K562 (cell line): ENCODE measurements at regions not wholly inside any gene's neighbourhood (a gene's known extent, or its start where the extent isn't known, plus 50 kb on each side); places are given as distances from the start of the nearest gene placed in this dataset.

Source experiments
- ATAC-seq: fragments of 200-7000 bp; cut with Tn5 transposase; 3 replicates; pipeline ENCODE4 v1.9.1; 2020; ENCODE audit warnings: moderate library complexity
- BruUV-seq: library from RNA; stranded (reverse); fragments of 400-500 nt; replicated peaks from 2 replicates; lab custom pipeline; 2021; lab: Mats Ljungman, UMichigan
- CTCF ChIA-PET: fragments of 300-600 bp; formaldehyde crosslinking; extraction: SDS; loops from one replicate; lab custom pipeline; 2021; ENCODE audit warnings: low intra/inter-chr PET ratio; lab: Yijun Ruan, JAX
- POLR2A ChIA-PET: fragments of 300-600, 350-650 bp; sonication (Branson Sonifier 250); formaldehyde crosslinking; extraction: SDS; loops from one replicate; lab custom pipeline; 2021; ENCODE audit warnings: antibody characterized with exemption, inconsistent platforms; lab: Yijun Ruan, JAX
- DNase-seq, 4 experiments: peaks; one replicate each; pipeline versions ENCODE4 v3.0.0 to v3.0.0-alpha.2; 2011 to 2018; ENCODE audit warnings: low spot score in 3 of 4, mixed read lengths in 3 of 4; ENCODE audit errors: extremely low read depth in 1 of 4
- FAIRE-seq: peaks from 2 replicates; lab custom pipeline; 2011; peaks lifted over from hg19 to GRCh38; lab: Jason Lieb, UNC
- H2AFZ ChIP-seq: 2 replicates; pipeline ENCODE4 v1.6.0; 2011; ENCODE audit warnings: low read depth, low read length, control low read depth, inconsistent platforms
- H3K27ac ChIP-seq: fragments of 200-600 bp; 3 replicates; pipeline ENCODE4 v1.8.0; 2011; ENCODE audit warnings: low read depth, mild to moderate bottlenecking, control low read depth, inconsistent platforms, low read length, moderate library complexity, mixed read lengths; ENCODE audit errors: extremely low read depth
- H3K27me3 ChIP-seq, 2 experiments: fragments of 300-600 bp in 1 of 2; 2 replicates in 1 of 2; 3 replicates in 1 of 2; pipeline versions ENCODE4 v1.6.0 to v1.8.0; 2011; ENCODE audit warnings: inconsistent platforms in 2 of 2, low read length in 2 of 2, mild to moderate bottlenecking in 1 of 2, mixed read lengths in 1 of 2, moderate library complexity in 1 of 2; ENCODE audit not compliant: control insufficient read depth in 2 of 2, insufficient read depth in 2 of 2
- H3K36me3 ChIP-seq: fragments of 300-600 bp; 3 replicates; pipeline ENCODE4 v1.8.0; 2011; ENCODE audit warnings: mild to moderate bottlenecking, low read length, inconsistent platforms; ENCODE audit not compliant: control insufficient read depth, insufficient read depth
- H3K4me1 ChIP-seq, 2 experiments: fragments of 200-600 bp in 1 of 2; replicated peaks in 1 of 2; 2 replicates in 1 of 2; 3 replicates in 1 of 2; pipeline versions ENCODE4 v1.5.1 to v1.8.0; 2011; ENCODE audit warnings: inconsistent platforms in 2 of 2, low read length in 2 of 2, mild to moderate bottlenecking in 1 of 2, mixed read lengths in 1 of 2, moderate library complexity in 1 of 2; ENCODE audit not compliant: control insufficient read depth in 2 of 2, insufficient read depth in 2 of 2
- H3K4me2 ChIP-seq: 2 replicates; pipeline ENCODE4 v1.6.1; 2011; ENCODE audit warnings: low read length, control low read depth, inconsistent platforms, mixed read lengths; ENCODE audit not compliant: insufficient read depth
- H3K4me3 ChIP-seq: fragments of 200-600 bp; sonication (generic), shearing (Covaris generic); 2 replicates; pipeline ENCODE4 v1.5.1; 2016; ENCODE audit warnings: control low read depth, inconsistent platforms
- H3K79me2 ChIP-seq: fragments of 200-600 bp; 3 replicates; pipeline ENCODE4 v1.8.0; 2011; ENCODE audit warnings: low read length, inconsistent platforms; ENCODE audit not compliant: control insufficient read depth, insufficient read depth
- H3K9ac ChIP-seq, 2 experiments: 2 replicates each; pipeline versions ENCODE4 v1.6.0 to v1.6.1; 2011; ENCODE audit warnings: low read depth in 2 of 2, low read length in 2 of 2, control low read depth in 1 of 2, inconsistent platforms in 1 of 2, mild to moderate bottlenecking in 1 of 2, mixed read lengths in 1 of 2; ENCODE audit not compliant: insufficient read depth in 1 of 2
- H3K9me1 ChIP-seq: one replicate; pipeline ENCODE4 v1.6.0; 2011; ENCODE audit warnings: inconsistent platforms, mild to moderate bottlenecking, low read length, moderate library complexity; ENCODE audit not compliant: control insufficient read depth, insufficient read depth
- H3K9me3 ChIP-seq: replicated peaks from 2 replicates; pipeline ENCODE4 v1.5.1; 2011; ENCODE audit warnings: low read depth, low read length, inconsistent platforms; ENCODE audit not compliant: control insufficient read depth, insufficient read depth
- H4K20me1 ChIP-seq: replicated peaks from 2 replicates; pipeline ENCODE4 v1.6.1; 2011; ENCODE audit warnings: low read length, inconsistent platforms, mixed read lengths; ENCODE audit not compliant: control insufficient read depth, insufficient read depth
- BDP1 ChIP-seq: IDR thresholded peaks from 3 replicates; pipeline ENCODE4 v1.6.1; 2011; ENCODE audit not compliant: insufficient read length, insufficient read depth
- DMBX1 ChIP-seq: fragments of 250-450 bp; sonication (Bioruptor Pico); IDR thresholded peaks from 2 replicates; pipeline ENCODE4 v1.8.0; 2022; ENCODE audit warnings: inconsistent platforms, mild to moderate bottlenecking, moderate library complexity, borderline replicate concordance
- FOXM1 ChIP-seq, 2 experiments: fragments of 450-650 bp in 1 of 2; sonication (generic) in 1 of 2; formaldehyde crosslinking in 1 of 2; IDR thresholded peaks; 2 replicates each; pipeline versions ENCODE4 v1.6.1 to v1.9.0; 2017 to 2022; ENCODE audit warnings: low read depth in 2 of 2, mild to moderate bottlenecking in 2 of 2, missing genetic modification reagents in 1 of 2, moderate library complexity in 1 of 2
- MBD1 ChIP-seq: fragments of 250-450 bp; sonication (Bioruptor Pico); IDR thresholded peaks from 2 replicates; pipeline ENCODE4 v1.8.0; 2022; ENCODE audit warnings: inconsistent platforms
- MCM2 ChIP-seq: fragments of 450-650 bp; IDR thresholded peaks from 2 replicates; pipeline ENCODE4 v1.6.1; 2017; ENCODE audit warnings: low read depth, mild to moderate bottlenecking
- RBFOX2 ChIP-seq: fragments of 200-400 bp; formaldehyde crosslinking; IDR thresholded peaks from 2 replicates; pipeline ENCODE4 v1.6.1; 2017; ENCODE audit warnings: low read depth, mild to moderate bottlenecking, low read length, moderate library complexity
- RFX1 ChIP-seq: fragments of 450-650 bp; IDR thresholded peaks from 2 replicates; pipeline ENCODE4 v1.6.1; 2016; ENCODE audit warnings: mild to moderate bottlenecking, moderate library complexity
- SNIP1 ChIP-seq: fragments of 450-650 bp; IDR thresholded peaks from 2 replicates; pipeline ENCODE4 v1.7.1; 2017; ENCODE audit warnings: low read depth, mild to moderate bottlenecking
- ZFX ChIP-seq: sonication (generic); formaldehyde crosslinking; IDR thresholded peaks from 2 replicates; pipeline ENCODE4 v1.8.0; 2022; ENCODE audit warnings: mild to moderate bottlenecking, missing genetic modification reagents, moderate library complexity
- ZNF12 ChIP-seq: sonication (generic); formaldehyde crosslinking; IDR thresholded peaks from 2 replicates; pipeline ENCODE4 v1.4.0; 2020; ENCODE audit warnings: mild to moderate bottlenecking, missing genetic modification reagents
- ZNF717 ChIP-seq: fragments of 250-450 bp; sonication (Bioruptor Pico); IDR thresholded peaks from 2 replicates; pipeline ENCODE4 v1.5.0; 2021
- WGBS: fragments of 100-300 bp; shearing (Covaris generic); methylation state at CpG from one replicate; pipeline ENCODE4 v1.1.6; 2016; ENCODE audit warnings: low coverage, mixed read lengths; ENCODE audit not compliant: insufficient coverage; ENCODE audit errors: missing lambda C conversion rate; 5-methylcytosine and 5-hydroxymethylcytosine counted together
- in situ Hi-C: fragments of 300-500 bp; cut with MboI; formaldehyde crosslinking; loops from 4 replicates; pipeline ENCODE4 v1.15.0; 2018; ENCODE audit warnings: inconsistent platforms, mixed read lengths
- intact Hi-C: fragments of 100-400 bp; cut with micrococcal nuclease; formaldehyde crosslinking; loops from 2 replicates; pipeline ENCODE4 v1.14.2; 2022
- TF ChIP-seq, protein P1 (sequence below): fragments of 250-450 bp; sonication (Bioruptor Pico); IDR thresholded peaks from 2 replicates; pipeline ENCODE4 v1.8.0; 2021; ENCODE audit warnings: borderline replicate concordance, mild to moderate bottlenecking, moderate library complexity; ENCODE audit not compliant: poor library complexity, severe bottlenecking

DNA sequence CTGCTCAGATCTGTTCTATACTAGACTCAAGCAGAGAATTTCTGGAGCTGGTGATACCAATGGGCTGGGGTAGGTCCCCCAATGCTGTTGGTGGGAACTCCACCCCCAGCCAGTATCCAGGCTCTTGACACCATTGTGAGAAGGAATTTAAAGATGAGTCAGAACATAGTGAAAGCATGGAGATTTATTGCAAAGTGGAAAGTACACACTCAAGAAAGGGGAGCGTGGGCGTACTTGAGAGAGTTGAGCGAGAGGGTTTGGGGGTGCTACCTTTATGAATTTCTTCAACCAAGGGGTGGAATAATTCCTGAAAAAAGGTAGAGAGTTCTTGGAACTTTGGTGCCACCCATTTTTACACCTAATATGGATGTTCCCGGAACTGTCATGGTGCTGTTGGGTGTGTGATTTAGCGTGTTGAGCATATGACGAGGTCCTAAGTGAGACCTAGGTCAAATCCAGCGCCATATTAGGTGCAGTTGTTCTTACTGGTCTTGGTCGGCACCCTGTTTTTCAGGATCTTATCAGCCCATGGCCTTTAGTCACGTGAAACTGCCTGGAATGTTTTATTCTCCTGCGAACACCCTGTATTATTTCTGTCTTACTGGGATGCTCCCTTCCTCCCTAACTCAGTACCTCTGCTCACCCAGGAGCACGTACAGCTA, 122.0 kb upstream of the AHR start (continued):
- TF ChIP-seq DMBX1 (CRISPR knock-in tag) (peak; percentile 52; the same call in 1 of the 2 replicates), ZNF717 (CRISPR knock-in tag) (no peak)

DNA sequence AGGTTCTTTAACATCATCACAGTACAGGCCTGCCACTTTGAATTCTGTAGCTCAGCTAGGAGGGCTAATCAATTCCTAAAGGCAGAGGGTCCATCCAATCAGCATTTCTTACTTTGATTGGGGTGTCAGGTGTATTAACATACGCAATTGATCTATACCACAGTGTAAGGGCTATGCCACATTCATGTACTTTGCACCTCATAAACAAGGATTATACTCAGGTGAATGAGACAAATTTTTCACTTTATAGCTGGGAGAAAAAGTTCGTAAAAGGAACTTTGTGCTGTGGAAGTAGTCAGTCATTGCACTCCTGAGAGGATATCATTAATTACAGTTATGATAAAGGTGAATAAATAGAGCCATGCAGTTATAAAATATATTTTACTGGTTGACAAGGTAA, 119.9 kb upstream of the AHR start:
- 12% methylated on average over 2 of the region's 2 CpGs for WGBS
- no peaks in the 10 kb centered on the region for H3K4me1 ChIP-seq
- H3K27me3 ChIP-seq: no peaks in the 10 kb centered on the region
- H3K36me3 ChIP-seq: no peaks in the 10 kb centered on the region
- no peak overlapping the region for H2AFZ ChIP-seq
- no peaks in the 10 kb centered on the region for H3K79me2 ChIP-seq
- no peak overlapping the region for H3K9ac ChIP-seq
- no peaks in the 10 kb centered on the region for H4K20me1 ChIP-seq
- BruUV-seq: no TSS peak
- no peak overlapping the region for H3K4me2 ChIP-seq
- TF ChIP-seq ZFX (CRISPR knock-in tag) (no peak), RBFOX2 (no peak), BDP1 (no peak), ZNF12 (no peak), MBD1 (CRISPR knock-in tag) (no peak), FOXM1 (IDR thresholded peaks at IDR 0.05; ENCODE audit: low read depth) (no peak), FOXM1 (CRISPR knock-in tag; IDR thresholded peaks at IDR 0.05; ENCODE audit: low read depth) (no peak), RFX1 (no peak), SNIP1 (no peak), MCM2 (no peak)
- TF ChIP-seq, protein P1, sequence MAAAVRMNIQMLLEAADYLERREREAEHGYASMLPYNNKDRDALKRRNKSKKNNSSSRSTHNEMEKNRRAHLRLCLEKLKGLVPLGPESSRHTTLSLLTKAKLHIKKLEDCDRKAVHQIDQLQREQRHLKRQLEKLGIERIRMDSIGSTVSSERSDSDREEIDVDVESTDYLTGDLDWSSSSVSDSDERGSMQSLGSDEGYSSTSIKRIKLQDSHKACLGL (CRISPR knock-in tag): no peak
- ATAC-seq: no peak
- DNase-seq: no peak
- no peaks in the 10 kb centered on the region for H3K9me1 ChIP-seq
- no peak for FAIRE-seq
- in situ Hi-C loops: no loop called here
- no peak overlapping the region for H3K27ac ChIP-seq
- ChIA-PET CTCF (no interaction called here), POLR2A (no interaction called here)
- H3K4me3 ChIP-seq: no peak overlapping the region
- no peaks in the 10 kb centered on the region; the same call in none of the 2 replicates for H3K9me3 ChIP-seq
- intact Hi-C loops: no loop called here
